ENCODE measurements at regions not wholly inside any gene's neighbourhood (a gene's known extent, or its start where the extent isn't known, plus 50 kb on each side); places are given as distances from the start of the nearest gene placed in this dataset.

DNA sequence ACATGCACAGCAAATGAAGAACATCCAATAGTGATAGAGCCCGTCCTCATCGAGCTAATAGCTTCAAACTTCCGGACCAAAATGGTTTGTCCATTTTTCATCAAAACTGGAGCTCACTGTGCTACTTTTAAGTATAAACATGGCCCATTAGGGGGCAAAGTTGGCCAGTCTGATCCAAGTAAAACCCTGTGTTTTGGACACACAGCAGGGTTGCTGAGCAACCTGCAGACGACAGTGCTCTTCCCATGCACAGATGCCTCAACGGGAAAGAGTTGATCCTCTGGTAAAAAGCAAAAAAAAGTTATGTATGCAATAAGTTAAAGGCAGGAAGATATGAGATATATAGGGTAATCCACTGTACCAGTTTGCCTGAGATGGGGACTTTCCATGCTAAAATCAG is 244.0 kb upstream of the THBS1 start:
- no peak overlapping the region for H3K27ac ChIP-seq (ENCODE audit: low read depth, low read length, poor library complexity, severe bottlenecking)
- H3K4me2 ChIP-seq (ENCODE audit: low read length): no peak overlapping the region
- H3K36me3 ChIP-seq (ENCODE audit: insufficient read depth, low read length): no peaks in the 10 kb centered on the region
- ChIA-PET POLR2A (interaction anchor here (1.0 kb wide), 1 partner anchor 27 kb away, joined by 3 read pairs; no protein-coding TSS in a partner anchor), CTCF (ENCODE audit: unreplicated experiment) (interaction anchor here (1.0 kb wide), 1 partner anchor 10 kb away, joined by 3 read pairs; no protein-coding TSS in a partner anchor)
- TF ChIP-seq EZH2phosphoT487 (IDR thresholded peaks at IDR 0.05; ENCODE audit: borderline replicate concordance, low read depth, low read length): no peak
- no peak overlapping the region for H3K4me3 ChIP-seq (ENCODE audit: low read depth, low read length, poor library complexity, severe bottlenecking)
- H3K9me2 ChIP-seq (ENCODE audit: insufficient read depth, low read length): no peaks in the 10 kb centered on the region
- H3K79me2 ChIP-seq (ENCODE audit: insufficient read depth, low read depth, low read length): no peaks in the 10 kb centered on the region
- H3K9me3 ChIP-seq (ENCODE audit: low read length): no peaks in the 10 kb centered on the region
- BruUV-seq (replicated peaks): no TSS peak
- no peak for DNase-seq (ENCODE audit: low spot score)
- intact Hi-C loops (cut with micrococcal nuclease; ENCODE audit: unreplicated experiment): no loop called here
- H4K20me1 ChIP-seq (ENCODE audit: insufficient read depth, low read length): no peaks in the 10 kb centered on the region
- H3K4me1 ChIP-seq (ENCODE audit: insufficient read depth, low read length, poor library complexity, severe bottlenecking): no peaks in the 10 kb centered on the region
- H2AFZ ChIP-seq (ENCODE audit: low read length): no peak overlapping the region

DNA sequence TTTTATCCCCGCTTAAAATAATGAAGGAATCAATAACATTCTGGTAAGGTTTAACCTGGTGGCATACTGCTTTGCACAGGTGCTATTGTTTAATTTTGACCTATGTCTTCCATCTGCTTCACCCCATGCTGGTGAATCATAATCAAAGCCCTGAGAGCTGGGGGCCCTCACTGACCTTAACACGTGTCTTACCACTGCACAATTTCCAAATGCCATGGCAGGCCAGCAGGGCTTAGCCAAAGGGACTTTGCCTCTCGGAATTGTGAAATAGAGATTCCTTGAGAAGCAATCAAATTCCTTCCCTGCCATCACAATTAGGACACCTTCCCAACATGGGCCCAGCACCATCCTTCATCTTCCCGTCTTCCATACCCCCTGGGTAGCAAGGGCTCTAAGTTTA is 242.6 kb upstream of the THBS1 start:
- Histone ChIP-seq H3K9me3 (ENCODE audit: low read length) (no peaks in the 10 kb centered on the region), H4K20me1 (ENCODE audit: insufficient read depth, low read length) (no peaks in the 10 kb centered on the region), H2AFZ (ENCODE audit: low read length) (no peak overlapping the region), H3K27ac (ENCODE audit: low read depth, low read length, poor library complexity, severe bottlenecking) (no peak overlapping the region), H3K4me3 (ENCODE audit: low read depth, low read length, poor library complexity, severe bottlenecking) (no peak overlapping the region), H3K4me2 (ENCODE audit: low read length) (no peak overlapping the region), H3K79me2 (ENCODE audit: insufficient read depth, low read depth, low read length) (no peaks in the 10 kb centered on the region), H3K4me1 (ENCODE audit: insufficient read depth, low read length, poor library complexity, severe bottlenecking) (no peaks in the 10 kb centered on the region), H3K36me3 (ENCODE audit: insufficient read depth, low read length) (no peaks in the 10 kb centered on the region), H3K9me2 (ENCODE audit: insufficient read depth, low read length) (no peaks in the 10 kb centered on the region)
- ChIA-PET POLR2A (no interaction called here), CTCF (ENCODE audit: unreplicated experiment) (no interaction called here)
- no peak for TF ChIP-seq EZH2phosphoT487 (IDR thresholded peaks at IDR 0.05; ENCODE audit: borderline replicate concordance, low read depth, low read length)
- TF ChIP-seq, protein P1, sequence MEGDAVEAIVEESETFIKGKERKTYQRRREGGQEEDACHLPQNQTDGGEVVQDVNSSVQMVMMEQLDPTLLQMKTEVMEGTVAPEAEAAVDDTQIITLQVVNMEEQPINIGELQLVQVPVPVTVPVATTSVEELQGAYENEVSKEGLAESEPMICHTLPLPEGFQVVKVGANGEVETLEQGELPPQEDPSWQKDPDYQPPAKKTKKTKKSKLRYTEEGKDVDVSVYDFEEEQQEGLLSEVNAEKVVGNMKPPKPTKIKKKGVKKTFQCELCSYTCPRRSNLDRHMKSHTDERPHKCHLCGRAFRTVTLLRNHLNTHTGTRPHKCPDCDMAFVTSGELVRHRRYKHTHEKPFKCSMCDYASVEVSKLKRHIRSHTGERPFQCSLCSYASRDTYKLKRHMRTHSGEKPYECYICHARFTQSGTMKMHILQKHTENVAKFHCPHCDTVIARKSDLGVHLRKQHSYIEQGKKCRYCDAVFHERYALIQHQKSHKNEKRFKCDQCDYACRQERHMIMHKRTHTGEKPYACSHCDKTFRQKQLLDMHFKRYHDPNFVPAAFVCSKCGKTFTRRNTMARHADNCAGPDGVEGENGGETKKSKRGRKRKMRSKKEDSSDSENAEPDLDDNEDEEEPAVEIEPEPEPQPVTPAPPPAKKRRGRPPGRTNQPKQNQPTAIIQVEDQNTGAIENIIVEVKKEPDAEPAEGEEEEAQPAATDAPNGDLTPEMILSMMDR (conservative IDR thresholded peaks at IDR 0.05; ENCODE audit: low read length): no peak
- intact Hi-C loops (cut with micrococcal nuclease; ENCODE audit: unreplicated experiment): no loop called here
- BruUV-seq (replicated peaks): no TSS peak
- no peak for DNase-seq (ENCODE audit: low spot score)

DNA sequence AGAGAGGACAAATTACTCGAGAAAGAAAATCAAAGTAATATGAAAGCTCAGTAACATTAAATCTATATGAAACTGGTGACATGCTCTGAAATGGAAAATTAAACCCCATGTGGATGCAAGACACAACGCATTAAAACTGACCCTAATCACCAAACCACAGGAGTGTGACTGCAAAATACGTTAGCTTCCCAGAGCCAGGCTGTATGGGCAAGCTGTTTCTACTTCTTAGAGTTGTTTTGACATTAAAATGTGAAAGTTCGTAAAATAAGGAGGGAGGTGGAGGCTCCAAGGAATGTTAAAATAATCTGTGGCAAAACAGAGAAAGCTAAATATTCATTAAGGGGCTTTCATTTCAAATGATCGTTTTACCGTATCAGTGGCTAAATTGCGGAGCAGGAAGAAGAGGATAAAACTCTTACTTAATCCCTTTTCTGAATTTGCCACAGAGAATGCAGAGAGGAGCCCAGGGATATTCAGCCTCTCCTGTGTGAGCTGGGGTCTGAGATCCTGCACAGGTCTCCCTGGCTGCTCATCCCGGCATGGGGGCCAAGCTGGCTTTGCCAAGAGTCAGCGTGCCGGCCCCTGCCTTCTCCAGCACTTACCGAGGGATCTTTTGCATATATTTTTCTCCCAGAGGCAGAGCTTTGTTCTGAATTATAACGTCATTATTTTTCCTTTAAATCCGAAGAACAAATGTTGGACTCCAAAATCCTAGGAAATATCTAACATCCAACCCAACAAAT is 239.8 kb upstream of the THBS1 start:
- no peak overlapping the region for H3K27ac ChIP-seq (ENCODE audit: low read depth, low read length, poor library complexity, severe bottlenecking)
- H4K20me1 ChIP-seq (ENCODE audit: insufficient read depth, low read length): no peaks in the 10 kb centered on the region
- no peak overlapping the region for H2AFZ ChIP-seq (ENCODE audit: low read length)
- H3K9me2 ChIP-seq (ENCODE audit: insufficient read depth, low read length): no peaks in the 10 kb centered on the region
- no peak overlapping the region for H3K4me2 ChIP-seq (ENCODE audit: low read length)
- no TSS peak for BruUV-seq (replicated peaks)
- no peaks in the 10 kb centered on the region for H3K4me1 ChIP-seq (ENCODE audit: insufficient read depth, low read length, poor library complexity, severe bottlenecking)
- no peak overlapping the region for H3K4me3 ChIP-seq (ENCODE audit: low read depth, low read length, poor library complexity, severe bottlenecking)
- ChIA-PET POLR2A (interaction anchor here (0.7 to 1.1 kb wide), 3 partner anchors 11 to 51 kb away, joined by 3 to 4 read pairs (median 4); no protein-coding TSS in a partner anchor), CTCF (ENCODE audit: unreplicated experiment) (no interaction called here)
- no peaks in the 10 kb centered on the region for H3K36me3 ChIP-seq (ENCODE audit: insufficient read depth, low read length)
- no peak for TF ChIP-seq EZH2phosphoT487 (IDR thresholded peaks at IDR 0.05; ENCODE audit: borderline replicate concordance, low read depth, low read length)
- TF ChIP-seq, protein P1 (conservative IDR thresholded peaks at IDR 0.05; ENCODE audit: low read length): no peak
- H3K79me2 ChIP-seq (ENCODE audit: insufficient read depth, low read depth, low read length): no peaks in the 10 kb centered on the region
- DNase-seq (ENCODE audit: low spot score): no peak
- H3K9me3 ChIP-seq (ENCODE audit: low read length): no peaks in the 10 kb centered on the region
- intact Hi-C loops (cut with micrococcal nuclease; ENCODE audit: unreplicated experiment): no loop called here

Measured in OCI-LY7 (cell line).